GM12891 (cell line): ENCODE measurements at regions not wholly inside any gene's neighbourhood (a gene's known extent, or its start where the extent isn't known, plus 50 kb on each side); places are given as distances from the start of the nearest gene placed in this dataset.

Experiments
- POLR2A ChIP-seq: IDR thresholded peaks from 2 replicates; pipeline ENCODE4 v1.6.1; 2011; ENCODE audit warnings: low read depth, low read length, control low read depth
- POLR2AphosphoS5 ChIP-seq: IDR thresholded peaks from 2 replicates; pipeline ENCODE4 v1.6.1; 2011; ENCODE audit warnings: low read depth, low read length, control low read depth
- TAF1 ChIP-seq: IDR thresholded peaks from 2 replicates; pipeline ENCODE4 v1.6.1; 2011; ENCODE audit warnings: low read depth, low read length, control low read depth

DNA sequence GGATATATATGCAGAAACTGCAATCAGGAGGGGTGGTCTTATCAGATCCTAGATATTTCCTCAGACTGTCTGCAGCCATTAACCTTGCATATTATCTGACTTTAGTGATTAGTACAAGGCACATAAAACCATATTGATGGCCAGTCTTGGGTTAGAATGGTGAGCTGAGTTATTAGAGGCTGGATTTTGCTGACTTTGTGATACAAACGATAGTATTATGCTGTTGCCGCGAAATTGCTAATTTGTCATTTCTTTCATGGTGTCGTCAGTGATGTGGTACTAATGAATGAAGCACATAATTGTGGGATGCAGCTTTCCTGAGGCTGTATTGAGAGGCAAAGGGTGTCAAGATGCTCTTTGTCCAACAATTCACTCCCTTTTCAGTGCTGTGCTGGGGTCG is 172.5 kb downstream of the TEX29 start:
- TF ChIP-seq POLR2A (no peak), POLR2AphosphoS5 (no peak), TAF1 (no peak)
